ENCODE measurements at regions not wholly inside any gene's neighbourhood (a gene's known extent, or its start where the extent isn't known, plus 50 kb on each side); places are given as distances from the start of the nearest gene placed in this dataset.

DNA sequence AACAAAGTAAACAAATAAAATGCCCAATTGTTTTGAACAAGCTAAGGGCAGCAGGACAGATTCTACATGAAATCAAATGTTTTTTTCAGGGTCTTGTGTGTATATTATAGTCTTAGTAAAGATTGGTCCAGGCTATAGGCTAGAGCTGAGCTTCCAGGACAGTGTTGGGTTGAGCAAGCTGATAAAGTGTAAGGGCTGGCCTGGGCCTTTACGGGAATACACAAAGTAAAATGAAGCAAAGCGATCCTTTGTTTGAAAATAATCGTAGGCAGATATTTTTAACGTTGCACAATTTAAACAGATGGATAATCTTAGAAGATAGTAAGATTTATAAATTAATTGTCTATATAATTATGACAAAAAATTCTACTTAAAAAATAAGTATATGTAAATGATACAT, 1204.6 kb downstream of the OTOL1 start:
- no peak for DNase-seq
- Mint-ChIP-seq H3K27ac (no peak overlapping the region), H3K36me3 (ENCODE audit: low read depth) (no peaks in the 10 kb centered on the region), H3K4me3 (no peak overlapping the region), H3K27me3 (no peaks in the 10 kb centered on the region), H3K9me3 (no peaks in the 10 kb centered on the region), H3K4me1 (ENCODE audit: low read depth) (no peaks in the 10 kb centered on the region)
- Histone ChIP-seq H3K4me1 (ENCODE audit: insufficient read depth, low read length) (no peaks in the 10 kb centered on the region), H3K36me3 (ENCODE audit: insufficient read depth, low read length) (no peaks in the 10 kb centered on the region), H3K27me3 (ENCODE audit: control insufficient read depth in 1 of 2, insufficient read depth in 2 of 2, low read length in 2 of 2) (no peaks in the 10 kb centered on the region), H3K27ac (ENCODE audit: low read depth in 1 of 2, low read length in 2 of 2) (no peak overlapping the region), H3K4me3 (ENCODE audit: low read length) (no peak overlapping the region), H3K9me3 (ENCODE audit: control insufficient read depth in 1 of 2, insufficient read depth in 1 of 2, low read length in 2 of 2) (peaks cover 0 to 9% of the 10 kb centered on the region in 2 experiments)
- TF ChIP-seq, protein P1, sequence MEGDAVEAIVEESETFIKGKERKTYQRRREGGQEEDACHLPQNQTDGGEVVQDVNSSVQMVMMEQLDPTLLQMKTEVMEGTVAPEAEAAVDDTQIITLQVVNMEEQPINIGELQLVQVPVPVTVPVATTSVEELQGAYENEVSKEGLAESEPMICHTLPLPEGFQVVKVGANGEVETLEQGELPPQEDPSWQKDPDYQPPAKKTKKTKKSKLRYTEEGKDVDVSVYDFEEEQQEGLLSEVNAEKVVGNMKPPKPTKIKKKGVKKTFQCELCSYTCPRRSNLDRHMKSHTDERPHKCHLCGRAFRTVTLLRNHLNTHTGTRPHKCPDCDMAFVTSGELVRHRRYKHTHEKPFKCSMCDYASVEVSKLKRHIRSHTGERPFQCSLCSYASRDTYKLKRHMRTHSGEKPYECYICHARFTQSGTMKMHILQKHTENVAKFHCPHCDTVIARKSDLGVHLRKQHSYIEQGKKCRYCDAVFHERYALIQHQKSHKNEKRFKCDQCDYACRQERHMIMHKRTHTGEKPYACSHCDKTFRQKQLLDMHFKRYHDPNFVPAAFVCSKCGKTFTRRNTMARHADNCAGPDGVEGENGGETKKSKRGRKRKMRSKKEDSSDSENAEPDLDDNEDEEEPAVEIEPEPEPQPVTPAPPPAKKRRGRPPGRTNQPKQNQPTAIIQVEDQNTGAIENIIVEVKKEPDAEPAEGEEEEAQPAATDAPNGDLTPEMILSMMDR (IDR thresholded peaks at IDR 0.05), result no peak
- CTCF ChIA-PET, result no interaction called here
- intact Hi-C loops (cut with DNase I, micrococcal nuclease), result no loop called here
- POLR2A ChIA-PET, result no interaction called here
- no peak for ATAC-seq (ENCODE audit: poor library complexity)

DNA sequence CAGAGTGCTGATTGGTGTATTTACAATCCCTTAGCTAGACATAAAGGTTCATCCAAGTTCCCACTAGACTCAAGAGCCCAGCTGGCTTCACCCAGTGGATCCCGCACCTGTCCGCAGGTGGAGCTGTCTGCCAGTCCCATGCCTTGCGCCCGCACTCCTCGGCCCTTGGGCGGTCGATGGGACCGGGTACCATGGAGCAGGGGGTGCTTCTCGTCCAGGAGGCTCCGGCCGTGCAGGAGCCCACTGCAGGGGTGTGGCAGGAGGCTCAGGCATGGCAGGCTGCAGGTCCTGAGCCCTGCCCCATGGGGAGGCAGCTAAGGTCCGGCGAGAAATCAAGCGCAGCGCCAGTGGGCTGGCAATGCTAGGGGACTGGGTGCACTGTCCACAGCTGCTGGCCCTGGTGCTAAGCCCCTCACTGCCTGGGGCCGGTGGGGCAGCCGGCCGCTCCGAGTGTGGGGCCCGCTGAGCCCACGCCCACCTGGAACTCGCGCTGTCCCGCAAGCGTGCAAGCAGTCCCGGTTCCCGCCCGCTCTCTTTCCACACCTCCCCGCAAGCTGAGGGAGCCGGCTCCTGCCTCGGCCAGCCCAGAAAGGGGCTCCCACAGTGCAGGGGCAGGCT, 1206.3 kb downstream of the OTOL1 start:
- H3K4me1 ChIP-seq (ENCODE audit: insufficient read depth, low read length), result no peaks in the 10 kb centered on the region
- H3K27me3 Mint-ChIP-seq, result no peaks in the 10 kb centered on the region
- H3K36me3 ChIP-seq (ENCODE audit: insufficient read depth, low read length), result no peaks in the 10 kb centered on the region
- H3K4me3 Mint-ChIP-seq, result no peak overlapping the region
- H3K27me3 ChIP-seq (ENCODE audit: control insufficient read depth in 1 of 2, insufficient read depth in 2 of 2, low read length in 2 of 2), result no peaks in the 10 kb centered on the region
- H3K27ac ChIP-seq (ENCODE audit: low read depth in 1 of 2, low read length in 2 of 2), result no peak overlapping the region
- CTCF ChIA-PET, result no interaction called here
- DNase-seq (peak in 1 of 14 experiments; percentile 4), ATAC-seq (ENCODE audit: poor library complexity) (no peak)
- H3K36me3 Mint-ChIP-seq (ENCODE audit: low read depth), result no peaks in the 10 kb centered on the region
- no peak overlapping the region for H3K27ac Mint-ChIP-seq
- intact Hi-C loops (cut with DNase I, micrococcal nuclease), result no loop called here
- peaks cover 6% of the 10 kb centered on the region for H3K9me3 Mint-ChIP-seq
- H3K4me1 Mint-ChIP-seq (ENCODE audit: low read depth), result no peaks in the 10 kb centered on the region
- no peak overlapping the region for H3K4me3 ChIP-seq (ENCODE audit: low read length)
- POLR2A ChIA-PET, result no interaction called here
- TF ChIP-seq, protein P1 (IDR thresholded peaks at IDR 0.05), result no peak
- peaks cover 0 to 9% of the 10 kb centered on the region in 2 experiments for H3K9me3 ChIP-seq (ENCODE audit: control insufficient read depth in 1 of 2, insufficient read depth in 1 of 2, low read length in 2 of 2)

DNA sequence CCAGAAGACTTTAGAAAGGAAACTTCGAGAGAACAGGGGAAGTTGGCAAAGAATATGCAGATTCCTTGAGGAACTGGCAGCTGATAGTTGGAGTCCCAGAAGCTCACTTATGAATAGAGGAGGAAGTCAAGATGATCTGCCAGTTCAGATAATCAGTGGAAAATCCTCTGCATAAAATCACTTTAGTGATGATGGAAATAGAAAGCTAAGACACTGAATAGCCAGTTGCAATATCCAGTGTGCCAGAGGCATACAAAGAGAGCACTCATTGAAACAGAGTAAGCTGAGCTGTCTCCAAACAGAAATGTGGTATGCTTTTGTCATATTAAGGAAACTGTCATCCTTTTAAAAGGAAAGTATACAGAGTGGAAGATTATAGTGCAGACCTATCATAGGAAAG, 1207.6 kb downstream of the OTOL1 start:
- no peak for DNase-seq
- Mint-ChIP-seq H3K9me3 (peaks cover 6% of the 10 kb centered on the region), H3K27ac (no peak overlapping the region), H3K27me3 (no peaks in the 10 kb centered on the region), H3K4me1 (ENCODE audit: low read depth) (no peaks in the 10 kb centered on the region), H3K36me3 (ENCODE audit: low read depth) (no peaks in the 10 kb centered on the region), H3K4me3 (no peak overlapping the region)
- CTCF ChIA-PET, result no interaction called here
- ATAC-seq (ENCODE audit: poor library complexity), result no peak
- H3K4me3 ChIP-seq (ENCODE audit: low read length), result no peak overlapping the region
- no peaks in the 10 kb centered on the region for H3K27me3 ChIP-seq (ENCODE audit: control insufficient read depth in 1 of 2, insufficient read depth in 2 of 2, low read length in 2 of 2)
- POLR2A ChIA-PET, result no interaction called here
- intact Hi-C loops (cut with DNase I, micrococcal nuclease), result no loop called here
- H3K4me1 ChIP-seq (ENCODE audit: insufficient read depth, low read length), result no peaks in the 10 kb centered on the region
- H3K9me3 ChIP-seq (ENCODE audit: control insufficient read depth in 1 of 2, insufficient read depth in 1 of 2, low read length in 2 of 2), result peaks cover 0 to 9% of the 10 kb centered on the region in 2 experiments
- no peak overlapping the region for H3K27ac ChIP-seq (ENCODE audit: low read depth in 1 of 2, low read length in 2 of 2)
- TF ChIP-seq, protein P1 (IDR thresholded peaks at IDR 0.05), result no peak
- no peaks in the 10 kb centered on the region for H3K36me3 ChIP-seq (ENCODE audit: insufficient read depth, low read length)

All from CD4-positive, alpha-beta T cell (primary cell).